Activated CD4-positive, alpha-beta T cell treated with anti-CD3 and anti-CD28 coated beads, Interleukin-2, amount 50 U/mL, for 16 hours (primary cell): ENCODE measurements at regions not wholly inside any gene's neighbourhood (a gene's known extent, or its start where the extent isn't known, plus 50 kb on each side); places are given as distances from the start of the nearest gene placed in this dataset.

Source experiments
- DNase-seq: peaks from one replicate; pipeline ENCODE4 v3.0.0-alpha.2; 2020

GRCh38 chr2:30371772-30372373 is 75.2 kb upstream of the LCLAT1 start:
- peak; percentile 18 for DNase-seq

DNA sequence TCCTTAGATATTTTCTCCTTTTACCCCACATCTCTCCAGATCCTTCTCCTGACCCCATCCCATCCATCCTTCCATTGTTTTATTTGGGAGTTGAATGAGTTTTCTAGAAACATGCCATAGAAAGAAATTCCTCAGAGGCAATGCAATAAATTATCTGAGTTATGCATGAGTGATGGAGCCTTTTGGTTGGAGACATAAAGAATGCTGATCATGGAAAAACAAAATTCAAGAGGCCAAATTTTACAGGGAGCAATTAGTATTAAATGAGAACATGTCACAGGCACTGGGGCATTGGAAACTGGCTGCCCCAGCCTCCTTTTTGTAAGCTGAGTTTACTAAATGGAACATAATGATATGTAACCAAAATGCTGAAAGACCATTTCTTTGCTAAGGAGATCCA is 74.2 kb upstream of the LCLAT1 start:
- no peak for DNase-seq

DNA sequence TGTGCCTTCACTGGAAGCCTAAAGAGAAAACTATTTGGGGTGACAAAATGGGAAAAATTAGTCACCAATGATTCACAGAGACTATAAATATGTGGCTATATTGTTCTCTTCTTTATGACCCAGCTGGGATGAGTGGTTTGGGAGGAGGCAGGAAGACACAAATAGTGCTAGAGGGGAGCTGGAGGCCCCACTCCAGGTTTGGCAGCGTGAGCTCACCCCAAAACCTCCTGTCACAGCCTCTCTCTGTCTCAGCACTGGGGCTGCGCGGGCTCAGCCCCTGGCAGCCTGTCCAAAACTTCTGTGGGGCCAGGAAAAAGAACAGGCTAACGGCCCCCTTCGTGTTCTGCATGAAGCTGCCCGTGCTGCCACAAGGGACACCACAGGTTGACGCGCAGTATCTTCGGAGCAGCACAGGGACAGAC is 73.2 kb upstream of the LCLAT1 start:
- no peak for DNase-seq

- DNase-seq, result no peak
These were observed 72.7 kb upstream of the LCLAT1 start for GRCh38 chr2:30374380-30374779.

DNA sequence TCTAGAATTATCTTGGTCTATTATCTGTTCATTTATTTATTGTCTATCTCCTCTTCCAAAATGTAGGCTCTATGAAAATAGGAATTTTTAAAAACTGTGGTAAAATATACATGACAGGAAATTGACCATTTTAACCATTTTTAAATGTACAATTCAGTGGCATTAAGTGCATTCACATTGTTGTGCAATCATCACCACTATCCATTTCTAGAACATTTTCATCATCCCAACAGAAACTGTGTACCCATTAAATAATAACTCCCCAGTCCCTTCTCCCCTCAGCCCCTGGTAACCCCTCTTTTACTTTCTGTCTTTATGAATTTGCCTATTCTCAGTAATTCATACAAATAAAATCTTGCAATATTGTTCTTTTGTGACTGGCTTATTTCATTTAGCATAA is 71.1 kb upstream of the LCLAT1 start:
- no peak for DNase-seq

GRCh38 chr2:30379481-30379880 is 67.6 kb upstream of the LCLAT1 start:
- no peak for DNase-seq

- no peak for DNase-seq
These were observed 66.2 kb upstream of the LCLAT1 start for GRCh38 chr2:30380824-30381223.

GRCh38 chr2:30382162-30382783 is 64.8 kb upstream of the LCLAT1 start:
- DNase-seq, result no peak

DNA sequence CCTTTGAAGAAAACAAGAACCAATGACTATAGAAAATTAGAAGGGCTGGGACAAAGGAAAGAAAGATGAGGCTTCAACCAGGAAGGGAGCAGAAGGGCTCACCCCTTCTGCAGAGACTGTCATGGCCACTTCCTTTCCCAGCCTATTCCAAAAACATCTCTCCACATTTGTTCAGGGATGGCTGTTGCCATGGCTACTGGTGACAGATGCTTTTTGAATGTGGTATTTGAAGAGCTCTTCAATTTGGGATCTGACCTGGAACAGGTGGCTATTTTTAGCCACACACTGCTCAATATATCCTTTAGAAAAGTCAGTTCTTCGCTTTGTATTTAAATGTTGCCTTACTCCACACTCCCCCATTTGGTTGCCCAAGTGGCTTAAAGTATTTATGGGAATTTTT is 64.1 kb upstream of the LCLAT1 start:
- DNase-seq, result no peak

GRCh38 chr2:30385327-30385726 is 61.7 kb upstream of the LCLAT1 start:
- DNase-seq, result no peak

- no peak for DNase-seq
These were observed 54.9 kb upstream of the LCLAT1 start for GRCh38 chr2:30392097-30392496.

GRCh38 chr2:30393510-30393909 is 53.5 kb upstream of the LCLAT1 start:
- DNase-seq, result no peak

DNA sequence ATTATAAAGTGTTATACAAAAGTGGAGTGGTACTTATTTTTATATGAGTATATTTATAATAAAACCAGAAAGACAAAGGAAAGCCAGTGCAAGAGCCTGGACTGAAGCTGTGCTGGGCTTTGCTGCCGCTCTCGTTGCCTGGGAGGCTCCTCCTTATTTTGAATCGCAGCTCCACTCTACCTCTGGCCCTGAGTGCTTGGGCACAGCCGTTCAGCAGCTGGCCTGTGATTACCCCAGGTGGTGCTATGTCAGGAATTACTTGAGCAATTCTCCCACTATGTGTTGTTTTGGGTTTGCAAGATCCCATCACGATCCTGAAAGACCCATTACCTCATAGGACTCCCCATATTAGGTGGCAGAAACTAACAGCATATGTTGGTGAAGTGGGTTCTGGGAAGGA is 53.0 kb upstream of the LCLAT1 start:
- no peak for DNase-seq

DNA sequence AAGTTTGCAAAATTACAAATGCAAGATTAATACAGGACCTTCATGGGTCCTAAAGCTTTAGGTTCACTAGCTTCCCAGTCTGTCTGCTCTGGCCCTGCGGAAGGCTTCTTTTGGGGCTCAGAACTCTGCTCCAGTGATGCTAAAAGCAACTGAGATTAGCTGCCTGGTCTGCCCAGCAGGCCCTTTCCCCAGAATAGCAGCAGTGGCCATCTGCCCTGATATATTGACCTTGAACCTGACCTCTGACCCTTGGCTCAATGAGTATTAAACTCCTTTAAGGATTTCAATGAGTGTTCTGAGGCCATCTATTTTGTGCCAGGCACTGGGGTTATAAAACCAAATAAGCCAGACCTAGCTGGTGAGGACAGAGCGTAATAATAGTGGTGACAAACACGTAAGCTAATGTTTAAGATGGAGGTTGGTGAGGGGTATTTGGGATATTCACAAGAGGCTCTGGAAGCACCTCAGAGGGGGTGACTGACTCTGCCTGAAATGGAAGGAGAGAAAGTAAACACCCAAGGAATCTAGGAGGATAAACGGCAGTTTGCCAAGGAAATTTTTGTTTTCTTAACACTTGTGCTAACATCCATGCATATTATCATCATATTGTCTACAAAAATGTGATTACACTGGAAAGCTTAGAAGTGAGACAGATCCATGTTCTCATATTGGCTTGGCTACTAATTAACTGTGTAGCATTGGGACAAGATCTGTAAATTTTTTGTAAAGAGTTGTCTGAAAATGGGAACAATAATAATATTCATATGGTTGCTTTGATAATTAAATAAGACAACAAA is 50.4 kb upstream of the LCLAT1 start:
- no peak for DNase-seq
